Thyroid gland (tissue), 4 donors: ENCODE measurements at regions not wholly inside any gene's neighbourhood (a gene's known extent, or its start where the extent isn't known, plus 50 kb on each side); places are given as distances from the start of the nearest gene placed in this dataset.

Experiments
- DNase-seq, 2 donors: peaks; one replicate each; pipeline ENCODE4 v3.0.0-alpha.2; 2019
- H3K27ac ChIP-seq, 3 donors: fragments of 200-600 bp; sonication (generic); 1 replicate in 2 of 3; 2 replicates in 1 of 3; pipeline ENCODE4 v1.5.1; 2016 to 2019; ENCODE audit warnings: mild to moderate bottlenecking in 1 of 3, moderate library complexity in 1 of 3
- H3K27me3 ChIP-seq: fragments of 200-600 bp; sonication (generic); one replicate; pipeline ENCODE4 v1.5.1; 2019
- H3K36me3 ChIP-seq, 2 donors: fragments of 200-600 bp; sonication (generic); one replicate each; pipeline ENCODE4 v1.5.1; 2016 to 2019
- H3K4me1 ChIP-seq, 2 donors: fragments of 200-600 bp; sonication (generic); one replicate each; pipeline ENCODE4 v1.5.1; 2017 to 2019
- H3K4me3 ChIP-seq, 3 donors: fragments of 200-600 bp; sonication (generic); replicated peaks in 1 of 3; 1 replicate in 2 of 3; 2 replicates in 1 of 3; pipeline ENCODE4 v1.5.1; 2016; ENCODE audit warnings: mild to moderate bottlenecking in 1 of 3
- H3K9me3 ChIP-seq: fragments of 200-600 bp; sonication (generic); one replicate; pipeline ENCODE4 v1.5.1; 2017
- CTCF ChIP-seq, 6 experiments: fragments of 200-600 bp in 3 of 6; fragments of 450-650 bp in 3 of 6; sonication (generic) in 3 of 6; IDR thresholded peaks; one replicate each; pipeline ENCODE4 v1.5.1; 2016 to 2019; ENCODE audit warnings: antibody characterized with exemption in 6 of 6, mild to moderate bottlenecking in 2 of 6, inconsistent platforms in 1 of 6, moderate library complexity in 1 of 6
- POLR2A ChIP-seq, 2 donors: fragments of 450-650 bp; IDR thresholded peaks; one replicate each; pipeline ENCODE4 v1.6.1; 2017; ENCODE audit warnings: antibody characterized with exemption in 2 of 2, mild to moderate bottlenecking in 2 of 2, moderate library complexity in 1 of 2
- WGBS, 2 donors: methylation state at CpG; one replicate each; pipeline ENCODE4 v1.1.5; 2017; 5-methylcytosine and 5-hydroxymethylcytosine counted together
- intact Hi-C: fragments of 100-400 bp; cut with DNase I; formaldehyde crosslinking; loops from one replicate; pipeline ENCODE4 v1.15.1; 2023

GRCh38 chr10:106511917-106512316 is 652.6 kb downstream of the SORCS1 start:
- no peaks in the 10 kb centered on the region for H3K27me3 ChIP-seq
- H3K36me3 ChIP-seq, result no peaks in the 10 kb centered on the region
- 86 to 88% methylated on average over 3 of the region's 3 CpGs for WGBS, 2 donors
- no peaks in the 10 kb centered on the region for H3K9me3 ChIP-seq
- DNase-seq, result no peak
- peaks cover 24 to 25% of the 10 kb centered on the region in 2 donors for H3K4me1 ChIP-seq
- TF ChIP-seq CTCF (IDR thresholded peaks at IDR 0.05), result no peak
- TF ChIP-seq POLR2A (IDR thresholded peaks at IDR 0.05), result no peak
- no peak overlapping the region for H3K27ac ChIP-seq
- H3K4me3 ChIP-seq, result no peak overlapping the region
- intact Hi-C loops, result no loop called here

GRCh38 chr10:106508950-106509349 is 655.6 kb downstream of the SORCS1 start:
- no peaks in the 10 kb centered on the region for H3K9me3 ChIP-seq
- TF ChIP-seq POLR2A (IDR thresholded peaks at IDR 0.05), result no peak
- TF ChIP-seq CTCF (IDR thresholded peaks at IDR 0.05), result no peak
- H3K4me3 ChIP-seq, result no peak overlapping the region
- H3K4me1 ChIP-seq, result peaks cover 4 to 5% of the 10 kb centered on the region in 2 donors
- WGBS, 2 donors, result 90 to 91% methylated on average over 1 of the region's 1 CpG
- no peaks in the 10 kb centered on the region for H3K27me3 ChIP-seq
- intact Hi-C loops, result no loop called here
- no peak for DNase-seq
- no peak overlapping the region for H3K27ac ChIP-seq
- no peaks in the 10 kb centered on the region for H3K36me3 ChIP-seq

DNA sequence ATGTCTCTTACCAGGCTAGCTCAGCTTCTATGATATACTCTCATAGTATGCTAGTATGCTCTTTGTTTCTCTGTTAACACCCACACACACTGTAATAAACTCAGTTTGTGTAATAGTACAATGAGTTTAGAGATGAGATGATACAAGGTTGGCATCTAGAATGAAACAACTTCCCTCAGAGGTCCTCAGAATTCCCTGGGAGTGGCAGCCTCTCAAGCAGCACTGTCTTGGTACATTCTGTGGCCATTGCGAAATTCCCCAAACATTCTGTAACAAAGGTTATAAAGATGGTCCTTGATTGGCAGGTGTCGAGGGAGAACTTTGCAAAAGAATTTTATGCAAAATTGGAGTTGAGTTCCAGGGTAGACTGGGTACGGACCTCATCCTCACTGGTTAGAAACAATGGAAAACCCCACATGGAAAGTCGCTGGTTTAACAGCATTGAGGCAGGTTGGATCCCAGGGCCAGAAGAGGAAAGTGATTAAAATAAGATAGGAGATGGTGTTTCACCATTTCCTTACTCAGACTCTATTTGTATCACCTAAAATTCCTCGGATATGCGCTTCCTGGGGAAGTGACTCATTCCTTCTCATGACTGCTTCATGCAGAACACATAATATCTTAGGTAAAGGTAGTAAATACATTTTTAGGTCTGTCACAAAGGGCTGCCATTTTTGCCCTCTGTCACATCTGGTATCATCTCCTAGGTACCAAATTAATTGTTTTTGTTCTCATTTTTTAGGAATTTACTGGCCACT is 657.8 kb downstream of the SORCS1 start:
- no peak for TF ChIP-seq POLR2A (IDR thresholded peaks at IDR 0.05)
- Histone ChIP-seq H3K4me1 (no peaks in the 10 kb centered on the region), H3K4me3 (no peak overlapping the region), H3K9me3 (no peaks in the 10 kb centered on the region), H3K36me3 (no peaks in the 10 kb centered on the region), H3K27me3 (no peaks in the 10 kb centered on the region), H3K27ac (no peak overlapping the region)
- no peak for DNase-seq
- intact Hi-C loops, result no loop called here
- WGBS, 2 donors, result 87 to 91% methylated on average over 6 of the region's 6 CpGs

DNA sequence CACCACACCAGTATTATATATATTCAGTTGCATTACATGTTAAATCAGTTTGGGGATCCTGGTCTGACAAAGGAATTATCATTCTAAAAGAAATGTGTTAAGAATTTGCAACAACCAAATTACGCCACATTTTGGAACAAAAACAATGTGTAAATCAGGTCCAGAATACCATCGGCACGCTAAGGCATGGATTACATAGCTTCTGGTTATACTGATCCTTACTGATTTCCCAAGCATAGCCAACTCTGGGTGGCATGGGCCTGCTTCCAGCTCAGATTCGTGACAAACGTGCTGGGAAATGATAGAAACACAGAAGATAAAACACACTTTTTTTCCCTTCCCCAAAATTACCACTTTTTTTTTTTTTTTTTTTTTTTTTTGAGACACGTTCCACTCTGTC is 660.0 kb downstream of the SORCS1 start:
- Histone ChIP-seq H3K9me3 (no peaks in the 10 kb centered on the region), H3K4me1 (no peaks in the 10 kb centered on the region), H3K27ac (no peak overlapping the region), H3K4me3 (no peak overlapping the region), H3K27me3 (no peaks in the 10 kb centered on the region), H3K36me3 (no peaks in the 10 kb centered on the region)
- DNase-seq, result no peak
- 89 to 90% methylated on average over 6 of the region's 6 CpGs for WGBS, 2 donors
- TF ChIP-seq POLR2A (IDR thresholded peaks at IDR 0.05) (no peak), CTCF (IDR thresholded peaks at IDR 0.05) (no peak)
- intact Hi-C loops, result no loop called here

DNA sequence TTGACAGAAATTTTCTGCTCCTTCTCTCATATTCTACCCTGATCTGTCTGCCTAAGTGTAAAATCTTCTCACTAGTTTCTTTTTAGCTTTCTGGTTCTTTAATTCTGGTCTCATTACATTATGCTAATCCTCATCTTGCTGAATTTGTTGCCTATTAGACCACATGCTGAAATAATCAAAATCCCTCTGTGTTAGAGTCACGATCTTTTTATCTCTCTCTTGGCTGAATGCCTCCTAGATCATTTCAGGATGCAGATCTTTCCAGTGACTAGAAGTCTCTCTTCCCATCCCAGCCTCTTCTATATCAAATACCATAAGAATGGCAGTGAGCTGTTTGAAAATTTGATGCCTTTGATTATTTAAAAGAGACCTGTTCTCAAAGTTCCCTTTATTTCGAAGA is 661.9 kb downstream of the SORCS1 start:
- intact Hi-C loops, result no loop called here
- H3K4me1 ChIP-seq, result no peaks in the 10 kb centered on the region
- no peak for TF ChIP-seq POLR2A (IDR thresholded peaks at IDR 0.05)
- no peak overlapping the region for H3K27ac ChIP-seq
- H3K9me3 ChIP-seq, result no peaks in the 10 kb centered on the region
- WGBS, 2 donors, result 74 to 75% methylated on average over 2 of the region's 2 CpGs
- no peaks in the 10 kb centered on the region for H3K36me3 ChIP-seq
- H3K4me3 ChIP-seq, result no peak overlapping the region
- DNase-seq, result no peak
- H3K27me3 ChIP-seq, result no peaks in the 10 kb centered on the region

DNA sequence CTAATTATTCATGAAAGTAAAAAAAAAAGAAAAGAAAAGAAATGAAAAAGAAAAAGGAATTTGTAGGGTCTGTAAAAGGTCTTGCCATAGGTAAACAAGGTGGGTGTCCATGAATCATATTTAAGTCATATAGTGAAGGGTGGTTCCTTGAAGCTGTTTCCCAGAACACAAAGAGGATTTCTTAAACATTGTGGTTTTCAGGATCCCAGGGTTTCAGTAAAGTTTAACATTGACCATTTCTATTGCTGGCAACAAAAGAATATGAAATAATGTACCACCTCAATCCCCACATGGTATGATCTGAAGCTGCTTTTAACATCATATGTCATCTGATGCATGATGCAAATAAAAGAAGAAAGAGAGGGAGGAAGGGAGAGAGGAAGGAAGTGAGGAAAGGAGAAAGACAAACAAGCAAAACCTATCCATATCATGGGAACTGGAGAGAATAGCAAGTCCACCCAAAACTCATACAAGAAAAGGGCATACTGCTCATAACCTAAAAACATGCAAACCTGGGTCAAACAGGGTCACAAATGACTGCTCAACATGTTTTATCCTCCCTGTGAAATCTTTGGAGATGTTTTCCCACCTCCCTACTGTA is 663.5 kb downstream of the SORCS1 start:
- Histone ChIP-seq H3K9me3 (no peaks in the 10 kb centered on the region), H3K4me1 (no peaks in the 10 kb centered on the region), H3K27ac (no peak overlapping the region), H3K36me3 (no peaks in the 10 kb centered on the region), H3K4me3 (no peak overlapping the region), H3K27me3 (no peaks in the 10 kb centered on the region)
- intact Hi-C loops, result no loop called here
- TF ChIP-seq POLR2A (IDR thresholded peaks at IDR 0.05) (no peak), CTCF (IDR thresholded peaks at IDR 0.05) (no peak)
- no peak for DNase-seq
